ENCODE measurements at regions not wholly inside any gene's neighbourhood (a gene's known extent, or its start where the extent isn't known, plus 50 kb on each side); places are given as distances from the start of the nearest gene placed in this dataset.

DNA sequence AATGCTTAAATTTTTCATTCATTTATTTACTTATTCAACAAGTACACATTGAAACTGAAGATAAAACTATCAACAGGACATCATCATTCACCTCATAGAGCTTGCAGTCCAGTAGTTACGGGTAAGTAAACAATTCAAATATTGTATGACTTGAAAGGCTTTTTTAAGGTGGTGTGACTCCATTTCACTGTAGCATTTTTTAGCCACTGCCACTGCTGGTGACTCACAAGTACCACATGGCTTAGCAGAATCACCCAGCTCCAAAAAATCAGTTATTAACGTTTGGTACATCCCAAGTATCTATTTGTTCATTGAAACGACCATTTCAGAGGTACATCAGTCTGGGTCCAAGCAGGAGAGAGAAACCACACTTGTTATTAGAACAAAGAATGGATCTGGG, 427.9 kb upstream of the DDI1 start:
- in situ Hi-C loops (cut with MboI) = no loop called here
- Histone ChIP-seq H3K36me3 (ENCODE audit: control insufficient read depth in 2 of 2, insufficient read depth in 2 of 2, low read length in 1 of 2) (no peaks in the 10 kb centered on the region), H3K27ac (ENCODE audit: control insufficient read depth, insufficient read depth) (no peak overlapping the region), H2AFZ (ENCODE audit: control insufficient read depth, low read depth, low read length) (no peak overlapping the region), H3K27me3 (replicated peaks in 1 of 2; ENCODE audit: control insufficient read depth in 2 of 2, insufficient read depth in 2 of 2, low read length in 1 of 2) (no peaks in the 10 kb centered on the region), H3K4me3 (no peak overlapping the region), H3K4me1 (ENCODE audit: control insufficient read depth, insufficient read depth, low read length) (no peaks in the 10 kb centered on the region), H3K79me2 (ENCODE audit: control insufficient read depth, insufficient read depth, low read length) (no peaks in the 10 kb centered on the region), H3K9ac (ENCODE audit: control insufficient read depth, insufficient read depth, low read length) (no peak overlapping the region), H3K9me3 (replicated peaks; ENCODE audit: control insufficient read depth, insufficient read depth, low read length) (no peaks in the 10 kb centered on the region), H4K20me1 (ENCODE audit: control insufficient read depth, insufficient read depth) (no peaks in the 10 kb centered on the region), H3K4me2 (ENCODE audit: control insufficient read depth, insufficient read depth) (no peak overlapping the region)
- ChIA-PET POLR2A (no interaction called here), CTCF (interaction anchor here (0.7 to 1.5 kb wide), 3 partner anchors 8 to 1138 kb away, joined by 3 to 5 read pairs (median 3); no protein-coding TSS in a partner anchor), RAD21 (ENCODE audit: unreplicated experiment) (no interaction called here), SMC1A (ENCODE audit: uncharacterized antibody, unreplicated experiment) (no interaction called here)
- DNase-seq (ENCODE audit: low read depth, low spot score) = no peak
- BruUV-seq (replicated peaks) = no TSS peak
- WGBS (ENCODE audit: insufficient coverage, insufficient replicate concordance, low lambda C conversion rate, missing lambda C conversion rate) = 23% methylated on average over 3 of the region's 3 CpGs
- FAIRE-seq = no peak
- intact Hi-C loops (cut with micrococcal nuclease; ENCODE audit: unreplicated experiment) = loop anchor here (10.0 kb wide), 1 partner anchor 514 kb away; the partner anchor contains the start of gene DCUN1D5
- ATAC-seq = no peak
- TF ChIP-seq BACH1 (IDR thresholded peaks at IDR 0.05; ENCODE audit: borderline replicate concordance) (no peak), HDGF (IDR thresholded peaks at IDR 0.05) (no peak), POLR2AphosphoS5 (IDR thresholded peaks at IDR 0.05; ENCODE audit: low read length) (no peak), SRF (IDR thresholded peaks at IDR 0.05; ENCODE audit: low read depth in 2 of 2, low read length in 2 of 2) (no peak), FOS (IDR thresholded peaks at IDR 0.05; ENCODE audit: borderline replicate concordance, extremely low read depth, insufficient read length) (no peak), SMARCA5 (IDR thresholded peaks at IDR 0.05) (no peak), TARDBP (IDR thresholded peaks at IDR 0.05; ENCODE audit: borderline replicate concordance) (no peak), CREM (IDR thresholded peaks at IDR 0.05; ENCODE audit: low read depth) (no peak), ESRRA (IDR thresholded peaks at IDR 0.05; ENCODE audit: low read length) (no peak), CUX1 (IDR thresholded peaks at IDR 0.05; ENCODE audit: insufficient replicate concordance, low read depth, low read length) (no peak)
- TF ChIP-seq, protein P1, sequence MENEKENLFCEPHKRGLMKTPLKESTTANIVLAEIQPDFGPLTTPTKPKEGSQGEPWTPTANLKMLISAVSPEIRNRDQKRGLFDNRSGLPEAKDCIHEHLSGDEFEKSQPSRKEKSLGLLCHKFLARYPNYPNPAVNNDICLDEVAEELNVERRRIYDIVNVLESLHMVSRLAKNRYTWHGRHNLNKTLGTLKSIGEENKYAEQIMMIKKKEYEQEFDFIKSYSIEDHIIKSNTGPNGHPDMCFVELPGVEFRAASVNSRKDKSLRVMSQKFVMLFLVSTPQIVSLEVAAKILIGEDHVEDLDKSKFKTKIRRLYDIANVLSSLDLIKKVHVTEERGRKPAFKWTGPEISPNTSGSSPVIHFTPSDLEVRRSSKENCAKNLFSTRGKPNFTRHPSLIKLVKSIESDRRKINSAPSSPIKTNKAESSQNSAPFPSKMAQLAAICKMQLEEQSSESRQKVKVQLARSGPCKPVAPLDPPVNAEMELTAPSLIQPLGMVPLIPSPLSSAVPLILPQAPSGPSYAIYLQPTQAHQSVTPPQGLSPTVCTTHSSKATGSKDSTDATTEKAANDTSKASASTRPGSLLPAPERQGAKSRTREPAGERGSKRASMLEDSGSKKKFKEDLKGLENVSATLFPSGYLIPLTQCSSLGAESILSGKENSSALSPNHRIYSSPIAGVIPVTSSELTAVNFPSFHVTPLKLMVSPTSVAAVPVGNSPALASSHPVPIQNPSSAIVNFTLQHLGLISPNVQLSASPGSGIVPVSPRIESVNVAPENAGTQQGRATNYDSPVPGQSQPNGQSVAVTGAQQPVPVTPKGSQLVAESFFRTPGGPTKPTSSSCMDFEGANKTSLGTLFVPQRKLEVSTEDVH (IDR thresholded peaks at IDR 0.05; ENCODE audit: low read depth, partially characterized antibody) = no peak
- TF ChIP-seq, protein P2, sequence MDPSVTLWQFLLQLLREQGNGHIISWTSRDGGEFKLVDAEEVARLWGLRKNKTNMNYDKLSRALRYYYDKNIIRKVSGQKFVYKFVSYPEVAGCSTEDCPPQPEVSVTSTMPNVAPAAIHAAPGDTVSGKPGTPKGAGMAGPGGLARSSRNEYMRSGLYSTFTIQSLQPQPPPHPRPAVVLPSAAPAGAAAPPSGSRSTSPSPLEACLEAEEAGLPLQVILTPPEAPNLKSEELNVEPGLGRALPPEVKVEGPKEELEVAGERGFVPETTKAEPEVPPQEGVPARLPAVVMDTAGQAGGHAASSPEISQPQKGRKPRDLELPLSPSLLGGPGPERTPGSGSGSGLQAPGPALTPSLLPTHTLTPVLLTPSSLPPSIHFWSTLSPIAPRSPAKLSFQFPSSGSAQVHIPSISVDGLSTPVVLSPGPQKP (IDR thresholded peaks at IDR 0.05; ENCODE audit: low read depth, low read length) = no peak
- TF ChIP-seq, protein P3, sequence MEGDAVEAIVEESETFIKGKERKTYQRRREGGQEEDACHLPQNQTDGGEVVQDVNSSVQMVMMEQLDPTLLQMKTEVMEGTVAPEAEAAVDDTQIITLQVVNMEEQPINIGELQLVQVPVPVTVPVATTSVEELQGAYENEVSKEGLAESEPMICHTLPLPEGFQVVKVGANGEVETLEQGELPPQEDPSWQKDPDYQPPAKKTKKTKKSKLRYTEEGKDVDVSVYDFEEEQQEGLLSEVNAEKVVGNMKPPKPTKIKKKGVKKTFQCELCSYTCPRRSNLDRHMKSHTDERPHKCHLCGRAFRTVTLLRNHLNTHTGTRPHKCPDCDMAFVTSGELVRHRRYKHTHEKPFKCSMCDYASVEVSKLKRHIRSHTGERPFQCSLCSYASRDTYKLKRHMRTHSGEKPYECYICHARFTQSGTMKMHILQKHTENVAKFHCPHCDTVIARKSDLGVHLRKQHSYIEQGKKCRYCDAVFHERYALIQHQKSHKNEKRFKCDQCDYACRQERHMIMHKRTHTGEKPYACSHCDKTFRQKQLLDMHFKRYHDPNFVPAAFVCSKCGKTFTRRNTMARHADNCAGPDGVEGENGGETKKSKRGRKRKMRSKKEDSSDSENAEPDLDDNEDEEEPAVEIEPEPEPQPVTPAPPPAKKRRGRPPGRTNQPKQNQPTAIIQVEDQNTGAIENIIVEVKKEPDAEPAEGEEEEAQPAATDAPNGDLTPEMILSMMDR (IDR thresholded peaks at IDR 0.05 in 2 of 3, conservative IDR thresholded peaks at IDR 0.05 in 1 of 3; ENCODE audit: control insufficient read depth in 2 of 3, extremely low read depth in 1 of 3, insufficient read depth in 1 of 3, low read depth in 3 of 3, low read length in 3 of 3) = no peak
- TF ChIP-seq, protein P4, sequence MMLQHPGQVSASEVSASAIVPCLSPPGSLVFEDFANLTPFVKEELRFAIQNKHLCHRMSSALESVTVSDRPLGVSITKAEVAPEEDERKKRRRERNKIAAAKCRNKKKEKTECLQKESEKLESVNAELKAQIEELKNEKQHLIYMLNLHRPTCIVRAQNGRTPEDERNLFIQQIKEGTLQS (IDR thresholded peaks at IDR 0.05; ENCODE audit: borderline replicate concordance, extremely low read depth, low read depth, low read length) = no peak

Measured in GM12878 (cell line).